HG03565 (cell line): ENCODE measurements at regions not wholly inside any gene's neighbourhood (a gene's known extent, or its start where the extent isn't known, plus 50 kb on each side); places are given as distances from the start of the nearest gene placed in this dataset.
A peak's percentile ranks its signal among the peaks of the same experiment; 100 is the strongest.
"Not testable (repeated sequence)": the region's sequence is repeated elsewhere in the genome, so short reads cannot be mapped to it uniquely, and the experiment has no call there.

ENCODE experiments used
- ATAC-seq: cut with Tn5 transposase; IDR thresholded peaks from one replicate; pipeline ENCODE4 v1.9.1; 2021; ENCODE audit warnings: mild to moderate bottlenecking, moderate library complexity; ENCODE audit not compliant: unreplicated experiment

GRCh38 chr10:22825841-22826240, 102.0 kb upstream of the ARMC3 start:
- ATAC-seq, result no peak

GRCh38 chr10:22824984-22825383, 102.9 kb upstream of the ARMC3 start:
- no peak for ATAC-seq

GRCh38 chr10:22824520-22824919, 103.3 kb upstream of the ARMC3 start:
- ATAC-seq, result no peak

- peak; percentile 80 for ATAC-seq
Observed at GRCh38 chr10:22823109-22823508, 104.7 kb upstream of the ARMC3 start.

GRCh38 chr10:22821921-22822320, 105.9 kb upstream of the ARMC3 start:
- ATAC-seq, result not testable (repeated sequence)

- no peak for ATAC-seq
Observed at GRCh38 chr10:22821501-22821900, 106.4 kb upstream of the ARMC3 start.

- no peak for ATAC-seq
Observed at GRCh38 chr10:22816298-22816653, 101.9 kb upstream of the PIP4K2A start.

- ATAC-seq, result no peak
Observed at GRCh38 chr10:22810643-22811465, 96.5 kb upstream of the PIP4K2A start.

- ATAC-seq, result no peak
Observed at GRCh38 chr10:22807238-22807637, 92.9 kb upstream of the PIP4K2A start.

- ATAC-seq, result no peak
Observed at GRCh38 chr10:22805304-22805703, 90.9 kb upstream of the PIP4K2A start.

- ATAC-seq, result no peak
Observed at GRCh38 chr10:22803261-22803885, 89.0 kb upstream of the PIP4K2A start.

- ATAC-seq, result no peak
Observed at GRCh38 chr10:22801785-22802184, 87.4 kb upstream of the PIP4K2A start.

- ATAC-seq, result not testable (repeated sequence)
Observed at GRCh38 chr10:22797796-22798195, 83.4 kb upstream of the PIP4K2A start.

- ATAC-seq, result no peak
Observed at GRCh38 chr10:22795546-22795945, 81.2 kb upstream of the PIP4K2A start.

GRCh38 chr10:22792161-22792560, 77.8 kb upstream of the PIP4K2A start:
- no peak for ATAC-seq

- ATAC-seq, result no peak
Observed at GRCh38 chr10:22791665-22792064, 77.3 kb upstream of the PIP4K2A start.

- ATAC-seq, result no peak
Observed at GRCh38 chr10:22784668-22785067, 70.3 kb upstream of the PIP4K2A start.

- no peak for ATAC-seq
Observed at GRCh38 chr10:22783807-22784206, 69.4 kb upstream of the PIP4K2A start.

GRCh38 chr10:22780474-22780885, 66.1 kb upstream of the PIP4K2A start:
- no peak for ATAC-seq

GRCh38 chr10:22779331-22780019, 65.1 kb upstream of the PIP4K2A start:
- ATAC-seq, result no peak

GRCh38 chr10:22774102-22774501, 59.7 kb upstream of the PIP4K2A start:
- ATAC-seq, result no peak

GRCh38 chr10:22771631-22772030, 57.3 kb upstream of the PIP4K2A start:
- not testable (repeated sequence) for ATAC-seq
